ENCODE measurements at regions not wholly inside any gene's neighbourhood (a gene's known extent, or its start where the extent isn't known, plus 50 kb on each side); places are given as distances from the start of the nearest gene placed in this dataset.

DNA sequence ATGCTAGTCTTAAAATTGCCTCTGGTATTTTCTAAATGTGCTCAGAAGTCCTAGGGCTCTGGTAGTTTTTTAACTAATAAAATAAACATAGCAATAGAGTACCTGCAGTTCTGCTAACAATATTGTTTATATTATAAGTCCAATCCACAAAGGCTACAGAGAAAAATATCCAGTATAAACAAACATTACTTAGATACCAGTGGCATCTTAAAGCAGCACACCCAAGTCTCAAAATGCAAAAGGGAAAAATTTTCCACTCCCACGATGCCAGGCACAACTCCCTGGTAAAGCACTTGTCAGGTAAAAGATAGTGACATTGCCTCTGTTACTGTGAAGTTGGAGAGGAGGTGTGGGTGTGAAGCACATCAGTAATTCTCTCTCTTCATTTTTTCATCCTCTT, 123.3 kb downstream of the OGFRL1 start:
- no peak overlapping the region for H3K9ac ChIP-seq (replicated peaks; ENCODE audit: extremely low read depth, insufficient read depth, low read length)
- TF ChIP-seq POLR2AphosphoS5 (IDR thresholded peaks at IDR 0.05; ENCODE audit: insufficient read depth, low read depth, low read length) (no peak), GATA2 (IDR thresholded peaks at IDR 0.05; ENCODE audit: insufficient read depth, insufficient read length, low read depth, low read length) (no peak), POLR2A (IDR thresholded peaks at IDR 0.05; ENCODE audit: low read depth, low read length) (no peak), EZH2 (IDR thresholded peaks at IDR 0.05; ENCODE audit: borderline replicate concordance, low read depth, low read length, severe bottlenecking) (no peak), MAX (IDR thresholded peaks at IDR 0.05; ENCODE audit: insufficient read depth, insufficient read length) (no peak), FOS (IDR thresholded peaks at IDR 0.05; ENCODE audit: borderline replicate concordance, insufficient read depth, low read length) (no peak), MYC (IDR thresholded peaks at IDR 0.05; ENCODE audit: low read depth, low read length) (no peak), JUN (IDR thresholded peaks at IDR 0.05; ENCODE audit: borderline replicate concordance, insufficient read depth, insufficient read length, low read depth) (no peak)
- TF ChIP-seq, protein P1, sequence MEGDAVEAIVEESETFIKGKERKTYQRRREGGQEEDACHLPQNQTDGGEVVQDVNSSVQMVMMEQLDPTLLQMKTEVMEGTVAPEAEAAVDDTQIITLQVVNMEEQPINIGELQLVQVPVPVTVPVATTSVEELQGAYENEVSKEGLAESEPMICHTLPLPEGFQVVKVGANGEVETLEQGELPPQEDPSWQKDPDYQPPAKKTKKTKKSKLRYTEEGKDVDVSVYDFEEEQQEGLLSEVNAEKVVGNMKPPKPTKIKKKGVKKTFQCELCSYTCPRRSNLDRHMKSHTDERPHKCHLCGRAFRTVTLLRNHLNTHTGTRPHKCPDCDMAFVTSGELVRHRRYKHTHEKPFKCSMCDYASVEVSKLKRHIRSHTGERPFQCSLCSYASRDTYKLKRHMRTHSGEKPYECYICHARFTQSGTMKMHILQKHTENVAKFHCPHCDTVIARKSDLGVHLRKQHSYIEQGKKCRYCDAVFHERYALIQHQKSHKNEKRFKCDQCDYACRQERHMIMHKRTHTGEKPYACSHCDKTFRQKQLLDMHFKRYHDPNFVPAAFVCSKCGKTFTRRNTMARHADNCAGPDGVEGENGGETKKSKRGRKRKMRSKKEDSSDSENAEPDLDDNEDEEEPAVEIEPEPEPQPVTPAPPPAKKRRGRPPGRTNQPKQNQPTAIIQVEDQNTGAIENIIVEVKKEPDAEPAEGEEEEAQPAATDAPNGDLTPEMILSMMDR (IDR thresholded peaks at IDR 0.05; ENCODE audit: extremely low read depth in 1 of 2, insufficient read depth in 1 of 2, low read depth in 1 of 2, low read length in 2 of 2), result no peak
- H3K4me3 ChIP-seq (replicated peaks in 1 of 3; ENCODE audit: insufficient read depth in 1 of 3, low read depth in 1 of 3, low read length in 3 of 3), result no peak overlapping the region
- no peak overlapping the region for H2AFZ ChIP-seq (ENCODE audit: low read depth, low read length)
- DNase-seq (ENCODE audit: low read depth, low spot score) (no peak), FAIRE-seq (no peak)
- H3K4me2 ChIP-seq (ENCODE audit: insufficient read depth, low read length), result no peak overlapping the region
- intact Hi-C loops (cut with micrococcal nuclease), result no loop called here
- no peak overlapping the region for H3K27ac ChIP-seq (ENCODE audit: insufficient read depth, low read depth, low read length)
- CTCF ChIA-PET, result interaction anchor here (1.4 kb wide), 1 partner anchor 27 kb away, joined by 4 read pairs; no protein-coding TSS in a partner anchor
- no peaks in the 10 kb centered on the region for H3K27me3 ChIP-seq (ENCODE audit: control insufficient read depth in 2 of 2, insufficient read depth in 2 of 2, low read length in 2 of 2)
- no peaks in the 10 kb centered on the region for H4K20me1 ChIP-seq (replicated peaks; ENCODE audit: control insufficient read depth, extremely low read depth, insufficient read depth, low read length)
- H3K36me3 ChIP-seq (ENCODE audit: control insufficient read depth in 2 of 2, extremely low read depth in 1 of 2, insufficient read depth in 2 of 2, low read length in 2 of 2), result peaks cover 14 to 15% of the 10 kb centered on the region in 2 experiments
- no peaks in the 10 kb centered on the region for H3K9me1 ChIP-seq (replicated peaks; ENCODE audit: control insufficient read depth, extremely low read depth, insufficient read depth, low read length)
- dilution Hi-C loops (cut with MboI; ENCODE audit: extremely low pct_ligation_motif_present, low sequenced_read_pairs), result no loop called here
- POLR2A ChIA-PET, result no interaction called here
- no TSS peak for BruUV-seq (replicated peaks)
- peaks cover 60% of the 10 kb centered on the region for H3K79me2 ChIP-seq (ENCODE audit: control insufficient read depth, insufficient read depth, low read length)
- H3K4me1 ChIP-seq (ENCODE audit: control insufficient read depth, extremely low read depth, insufficient read depth, low read length), result peaks cover 54% of the 10 kb centered on the region
- no peaks in the 10 kb centered on the region for H3K9me3 ChIP-seq (replicated peaks; ENCODE audit: control insufficient read depth, insufficient read depth, low read length)
